Breast epithelium (tissue), 4 donors: ENCODE measurements at regions not wholly inside any gene's neighbourhood (a gene's known extent, or its start where the extent isn't known, plus 50 kb on each side); places are given as distances from the start of the nearest gene placed in this dataset.

Experiments
- DNase-seq, 2 donors: peaks; one replicate each; pipeline ENCODE4 v3.0.0-alpha.2; 2019; ENCODE audit warnings: low spot score in 2 of 2
- H3K27ac ChIP-seq, 2 donors: fragments of 200-600 bp; sonication (generic) in 1 of 2; one replicate each; pipeline ENCODE4 v1.5.1; 2016 to 2019; ENCODE audit warnings: mild to moderate bottlenecking in 1 of 2
- H3K27me3 ChIP-seq, 2 donors: fragments of 200-600 bp; sonication (generic) in 1 of 2; one replicate each; pipeline versions ENCODE4 v1.5.1 to v1.6.0; 2017 to 2019; ENCODE audit warnings: control low read depth in 1 of 2, mild to moderate bottlenecking in 1 of 2
- H3K36me3 ChIP-seq: fragments of 200-600 bp; one replicate; pipeline ENCODE4 v1.5.1; 2019
- H3K4me1 ChIP-seq, 2 donors: fragments of 200-600 bp; sonication (generic); one replicate each; pipeline ENCODE4 v1.5.1; 2016 to 2019; ENCODE audit warnings: control low read depth in 1 of 2
- H3K4me3 ChIP-seq, 3 donors: fragments of 200-600 bp; sonication (generic); 1 replicate in 2 of 3; 2 replicates in 1 of 3; pipeline ENCODE4 v1.5.1; 2016 to 2019; ENCODE audit warnings: mild to moderate bottlenecking in 3 of 3, moderate library complexity in 2 of 3
- H3K9me3 ChIP-seq, 2 donors: fragments of 200-600 bp; sonication (generic) in 1 of 2; one replicate each; pipeline ENCODE4 v1.5.1; 2016 to 2019; ENCODE audit warnings: control low read depth in 1 of 2
- POLR2A ChIP-seq: fragments of 450-650 bp; IDR thresholded peaks from one replicate; pipeline ENCODE4 v1.6.1; 2016; ENCODE audit warnings: antibody characterized with exemption, mild to moderate bottlenecking, moderate library complexity
- POLR2AphosphoS5 ChIP-seq, 3 donors: sonication (generic); formaldehyde crosslinking; IDR thresholded peaks; one replicate each; pipeline ENCODE4 v1.6.1; 2017; ENCODE audit warnings: antibody characterized with exemption in 3 of 3
- intact Hi-C: fragments of 100-400 bp; cut with DNase I; formaldehyde crosslinking; loops from one replicate; pipeline ENCODE4 v1.15.1; 2023; ENCODE audit warnings: low total_unique reads
- TF ChIP-seq, protein P1 (sequence below), 3 donors: fragments of 450-650 bp; IDR thresholded peaks; one replicate each; pipeline ENCODE4 v1.5.1; 2016 to 2017; ENCODE audit warnings: antibody characterized with exemption in 3 of 3, mild to moderate bottlenecking in 3 of 3, moderate library complexity in 3 of 3

GRCh38 chr7:1348096-1348822, 111.0 kb downstream of the MICALL2 start:
- no peaks in the 10 kb centered on the region for H3K4me1 ChIP-seq
- no peak overlapping the region for H3K4me3 ChIP-seq
- intact Hi-C loops: no loop called here
- DNase-seq: no peak
- H3K9me3 ChIP-seq: no peaks in the 10 kb centered on the region
- H3K27ac ChIP-seq: no peak overlapping the region
- TF ChIP-seq POLR2AphosphoS5 (IDR thresholded peaks at IDR 0.05): no peak
- TF ChIP-seq, protein P1, sequence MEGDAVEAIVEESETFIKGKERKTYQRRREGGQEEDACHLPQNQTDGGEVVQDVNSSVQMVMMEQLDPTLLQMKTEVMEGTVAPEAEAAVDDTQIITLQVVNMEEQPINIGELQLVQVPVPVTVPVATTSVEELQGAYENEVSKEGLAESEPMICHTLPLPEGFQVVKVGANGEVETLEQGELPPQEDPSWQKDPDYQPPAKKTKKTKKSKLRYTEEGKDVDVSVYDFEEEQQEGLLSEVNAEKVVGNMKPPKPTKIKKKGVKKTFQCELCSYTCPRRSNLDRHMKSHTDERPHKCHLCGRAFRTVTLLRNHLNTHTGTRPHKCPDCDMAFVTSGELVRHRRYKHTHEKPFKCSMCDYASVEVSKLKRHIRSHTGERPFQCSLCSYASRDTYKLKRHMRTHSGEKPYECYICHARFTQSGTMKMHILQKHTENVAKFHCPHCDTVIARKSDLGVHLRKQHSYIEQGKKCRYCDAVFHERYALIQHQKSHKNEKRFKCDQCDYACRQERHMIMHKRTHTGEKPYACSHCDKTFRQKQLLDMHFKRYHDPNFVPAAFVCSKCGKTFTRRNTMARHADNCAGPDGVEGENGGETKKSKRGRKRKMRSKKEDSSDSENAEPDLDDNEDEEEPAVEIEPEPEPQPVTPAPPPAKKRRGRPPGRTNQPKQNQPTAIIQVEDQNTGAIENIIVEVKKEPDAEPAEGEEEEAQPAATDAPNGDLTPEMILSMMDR (IDR thresholded peaks at IDR 0.05): no peak
- TF ChIP-seq POLR2A: no peak
- peaks cover 0 to 57% of the 10 kb centered on the region in 2 donors for H3K27me3 ChIP-seq
- H3K36me3 ChIP-seq: no peaks in the 10 kb centered on the region

DNA sequence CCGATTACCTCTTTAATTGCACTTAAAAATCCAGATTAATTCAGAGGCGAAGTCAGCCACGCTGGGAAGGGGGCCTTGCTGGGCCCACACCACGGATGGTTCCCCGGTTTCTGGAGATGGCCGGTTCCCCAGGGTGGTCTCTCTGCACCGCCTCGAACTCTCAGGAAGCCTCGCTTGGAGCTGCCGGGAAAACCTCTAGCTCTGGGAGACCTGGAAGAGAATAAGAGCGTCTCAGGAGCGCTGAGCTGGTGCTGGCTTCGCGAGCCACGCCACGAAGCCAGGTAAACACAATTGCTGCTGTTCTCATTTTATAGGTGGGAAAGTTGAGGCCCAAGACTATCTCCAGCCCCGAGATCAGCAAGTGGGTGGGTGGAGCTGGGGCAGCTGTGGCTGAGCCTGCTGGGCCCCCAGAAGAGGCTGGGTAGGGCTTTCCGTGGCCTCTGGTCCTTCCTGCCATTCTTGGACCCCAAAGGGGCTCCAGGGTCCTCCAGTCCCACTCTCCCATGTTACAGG, 110.4 kb downstream of the MICALL2 start:
- Histone ChIP-seq H3K4me3 (no peak overlapping the region), H3K9me3 (no peaks in the 10 kb centered on the region), H3K4me1 (no peaks in the 10 kb centered on the region), H3K27me3 (peaks cover 0 to 57% of the 10 kb centered on the region in 2 donors), H3K27ac (no peak overlapping the region), H3K36me3 (no peaks in the 10 kb centered on the region)
- DNase-seq: no peak
- intact Hi-C loops: no loop called here
- TF ChIP-seq, protein P1 (IDR thresholded peaks at IDR 0.05): no peak
- TF ChIP-seq POLR2A: no peak
- no peak for TF ChIP-seq POLR2AphosphoS5 (IDR thresholded peaks at IDR 0.05)

- H3K27me3 ChIP-seq: peaks cover 0 to 62% of the 10 kb centered on the region in 2 donors
- no peak for DNase-seq
- no peaks in the 10 kb centered on the region for H3K36me3 ChIP-seq
- intact Hi-C loops: no loop called here
- no peak for TF ChIP-seq POLR2AphosphoS5 (IDR thresholded peaks at IDR 0.05)
- no peak for TF ChIP-seq POLR2A
- TF ChIP-seq, protein P1 (IDR thresholded peaks at IDR 0.05): no peak
- no peaks in the 10 kb centered on the region for H3K9me3 ChIP-seq
- H3K4me1 ChIP-seq: no peaks in the 10 kb centered on the region
- H3K27ac ChIP-seq: no peak overlapping the region
- H3K4me3 ChIP-seq: no peak overlapping the region
Measured at GRCh38 chr7:1349351-1349761, 109.9 kb downstream of the MICALL2 start.

DNA sequence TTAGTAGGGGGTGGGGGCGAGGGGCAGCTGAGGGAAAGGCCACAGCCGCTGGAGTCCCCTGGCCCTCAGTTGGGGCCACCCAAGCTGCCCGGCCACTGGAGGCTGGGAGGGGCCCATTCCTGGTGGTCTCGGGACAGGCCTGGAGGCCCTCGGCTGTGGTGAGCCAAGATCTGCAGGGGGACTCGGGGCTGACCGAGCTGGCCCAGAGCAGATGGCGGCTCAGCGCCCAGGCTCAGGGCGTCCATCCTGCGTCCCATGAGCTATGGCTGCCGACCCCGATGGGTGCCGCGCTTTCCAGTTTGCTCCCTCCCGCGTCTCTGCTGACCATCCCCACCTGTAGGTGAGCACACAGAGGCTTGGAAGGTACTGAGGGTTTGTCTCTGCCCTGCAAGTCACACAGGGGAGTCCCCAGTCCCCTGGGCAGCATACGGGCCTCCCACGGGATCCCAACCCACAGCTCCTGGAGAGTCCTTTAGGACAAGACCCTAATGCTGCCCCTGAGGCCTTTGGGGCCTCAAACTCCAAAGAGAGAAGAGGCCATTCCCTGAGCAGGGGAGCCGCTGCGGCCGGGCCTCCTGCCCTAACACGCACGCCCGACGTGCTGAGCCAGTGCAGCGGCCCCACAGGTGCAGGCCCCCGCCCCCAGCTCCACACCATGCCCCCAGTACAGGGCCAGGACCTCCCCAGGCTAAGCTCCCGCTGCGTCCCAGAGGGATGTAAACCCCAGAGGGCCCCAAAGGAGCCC, 107.2 kb downstream of the MICALL2 start:
- H3K9me3 ChIP-seq: no peaks in the 10 kb centered on the region
- no peak for DNase-seq
- intact Hi-C loops: loop anchor here (5.0 kb wide), 1 partner anchor 430 kb away; no protein-coding TSS in a partner anchor
- H3K27me3 ChIP-seq: peaks cover 0 to 60% of the 10 kb centered on the region in 2 donors
- no peak overlapping the region for H3K4me3 ChIP-seq
- TF ChIP-seq, protein P1 (IDR thresholded peaks at IDR 0.05): no peak
- TF ChIP-seq POLR2AphosphoS5 (IDR thresholded peaks at IDR 0.05): no peak
- TF ChIP-seq POLR2A: no peak
- no peaks in the 10 kb centered on the region for H3K36me3 ChIP-seq
- no peaks in the 10 kb centered on the region for H3K4me1 ChIP-seq
- H3K27ac ChIP-seq: no peak overlapping the region
